A204.1 (cell line): ENCODE measurements at regions not wholly inside any gene's neighbourhood (a gene's known extent, or its start where the extent isn't known, plus 50 kb on each side); places are given as distances from the start of the nearest gene placed in this dataset.
"Not testable (repeated sequence)": the region's sequence is repeated elsewhere in the genome, so short reads cannot be mapped to it uniquely, and the experiment has no call there.

Experiments used
- FAIRE-seq: peaks from 2 replicates; lab custom pipeline; 2012; peaks lifted over from hg19 to GRCh38; lab: Jason Lieb, UNC

DNA sequence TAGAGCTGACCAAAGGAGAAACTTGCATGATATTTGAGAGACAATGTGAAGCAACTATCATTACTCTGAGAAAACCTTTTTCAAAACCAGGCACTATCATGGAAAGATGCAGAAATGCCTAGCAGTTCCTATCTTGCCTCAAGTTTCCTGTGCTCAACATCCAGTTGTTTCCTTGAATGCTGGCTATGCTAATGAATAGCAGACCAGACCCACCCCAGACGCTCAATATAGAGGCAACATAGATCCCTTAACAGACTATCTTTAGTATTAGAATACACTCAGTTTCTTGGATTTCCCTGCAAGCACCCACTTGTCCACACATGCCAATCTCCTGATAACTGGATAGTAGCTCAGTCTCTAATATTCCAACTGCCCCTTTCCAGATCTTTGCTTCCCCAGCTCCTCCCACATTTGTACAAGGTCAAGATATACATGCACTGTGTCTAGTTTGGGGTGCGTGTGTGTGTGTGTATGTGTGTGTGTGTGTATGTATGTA is 93.3 kb upstream of the PCSK5 start:
- no peak for FAIRE-seq

DNA sequence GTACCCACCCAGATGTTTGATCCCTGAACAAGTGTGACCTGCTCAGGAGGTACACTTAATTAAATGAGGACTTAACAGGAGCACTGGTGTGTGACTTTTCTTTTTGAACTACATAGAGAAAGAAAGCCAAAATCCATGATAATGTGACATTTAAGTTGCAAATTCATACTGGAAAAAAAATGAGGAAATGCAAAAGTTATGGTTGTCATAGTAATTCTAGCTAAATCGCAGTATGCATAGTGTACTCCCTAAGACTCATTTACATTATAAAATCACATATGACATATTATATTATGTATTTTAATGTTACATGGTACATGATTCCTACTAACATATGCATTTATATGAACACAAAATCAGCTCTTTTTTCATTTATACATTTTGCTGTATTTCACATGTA is 92.0 kb upstream of the PCSK5 start:
- no peak for FAIRE-seq

DNA sequence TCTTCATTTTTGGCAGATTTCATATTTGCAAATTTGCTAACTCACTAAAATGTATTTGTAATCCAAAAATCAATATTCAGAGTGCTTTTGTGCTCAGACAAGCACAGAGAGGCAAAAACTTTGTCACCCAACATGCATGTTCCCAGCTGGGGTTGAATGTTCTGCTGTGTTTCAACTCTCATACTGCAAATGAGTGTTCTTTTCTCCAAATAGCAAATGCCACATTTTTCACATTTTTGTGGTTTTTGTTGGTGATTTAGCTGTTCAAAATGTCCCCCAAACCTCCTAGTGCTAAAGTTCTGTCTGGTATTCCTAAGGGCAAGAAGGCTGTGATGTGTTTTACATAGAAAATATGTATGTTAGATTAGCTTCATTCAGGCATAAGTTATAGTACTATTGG is 87.3 kb upstream of the PCSK5 start:
- FAIRE-seq = no peak

DNA sequence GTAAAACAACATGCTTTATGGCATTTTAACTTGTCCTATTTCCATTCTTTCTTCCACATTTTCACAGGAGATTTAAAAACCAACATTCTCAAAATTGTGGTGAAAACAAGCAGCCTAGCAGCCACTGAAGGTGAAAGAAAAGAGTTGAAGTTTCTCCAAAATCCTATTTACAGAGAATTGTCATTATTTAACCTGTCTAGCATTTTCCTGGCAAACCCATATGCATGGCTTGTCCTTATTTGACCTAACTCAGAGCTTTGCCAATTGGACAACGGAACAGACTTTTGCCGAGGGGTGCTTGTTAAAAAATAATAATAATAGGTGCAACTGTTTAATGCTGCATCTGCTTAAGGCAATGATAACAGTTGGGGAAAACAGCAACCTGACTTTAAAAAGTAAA is 80.4 kb upstream of the PCSK5 start:
- FAIRE-seq = no peak

DNA sequence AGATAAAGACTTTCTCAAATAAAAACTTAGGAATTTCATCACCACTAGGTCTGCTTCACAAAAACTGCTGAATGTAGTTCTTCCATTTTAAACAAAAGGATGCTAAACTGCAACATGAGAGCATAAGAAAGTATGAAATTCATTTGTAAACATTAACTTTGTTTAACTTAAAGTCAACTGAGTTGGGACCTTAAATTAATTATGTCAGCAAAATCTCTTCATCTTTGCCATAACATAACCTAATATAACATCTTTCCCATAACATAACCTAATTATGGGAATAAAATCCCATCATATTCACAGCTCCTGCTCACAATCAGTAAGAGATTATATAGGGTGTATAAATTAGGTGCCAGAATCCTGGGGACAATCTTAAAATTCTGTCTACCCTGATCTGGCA is 78.8 kb upstream of the PCSK5 start:
- FAIRE-seq = no peak

DNA sequence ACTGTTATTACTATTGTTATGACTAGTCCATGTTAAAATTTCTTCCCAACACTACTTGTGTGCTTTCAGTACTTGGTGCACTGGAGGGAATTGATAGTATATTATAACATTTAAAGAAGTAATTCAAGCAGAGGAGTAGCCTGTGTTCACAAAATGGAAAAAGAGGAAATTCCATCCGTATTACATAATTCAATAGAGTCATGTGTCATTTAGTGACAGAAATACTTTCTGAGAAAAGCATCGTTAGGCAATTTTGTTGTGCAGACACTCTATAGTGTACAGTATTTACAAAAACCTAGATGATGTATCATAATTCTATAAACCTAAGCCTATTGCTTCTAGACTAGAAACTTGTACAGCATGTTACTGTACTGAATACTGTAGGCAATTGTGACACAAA is 78.3 kb upstream of the PCSK5 start:
- FAIRE-seq = no peak

DNA sequence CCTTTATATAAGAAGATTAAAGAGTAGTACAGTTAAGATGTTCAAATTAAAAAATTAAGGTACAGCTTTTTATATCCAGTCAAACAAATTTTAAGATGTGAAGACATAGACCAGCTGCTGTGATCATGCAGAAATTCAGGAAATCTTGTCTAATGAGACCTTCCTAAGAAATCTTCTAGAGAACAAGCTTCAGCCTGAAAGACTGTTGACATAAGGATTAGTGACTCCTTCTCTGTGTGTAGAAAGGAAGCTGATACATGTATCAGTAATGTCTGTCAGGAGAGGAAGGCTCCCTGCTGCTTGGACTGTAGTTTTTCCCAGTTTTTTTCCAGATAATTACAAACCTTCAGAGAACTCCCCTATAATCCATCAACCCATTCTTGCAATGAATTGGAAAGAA is 75.8 kb upstream of the PCSK5 start:
- no peak for FAIRE-seq

DNA sequence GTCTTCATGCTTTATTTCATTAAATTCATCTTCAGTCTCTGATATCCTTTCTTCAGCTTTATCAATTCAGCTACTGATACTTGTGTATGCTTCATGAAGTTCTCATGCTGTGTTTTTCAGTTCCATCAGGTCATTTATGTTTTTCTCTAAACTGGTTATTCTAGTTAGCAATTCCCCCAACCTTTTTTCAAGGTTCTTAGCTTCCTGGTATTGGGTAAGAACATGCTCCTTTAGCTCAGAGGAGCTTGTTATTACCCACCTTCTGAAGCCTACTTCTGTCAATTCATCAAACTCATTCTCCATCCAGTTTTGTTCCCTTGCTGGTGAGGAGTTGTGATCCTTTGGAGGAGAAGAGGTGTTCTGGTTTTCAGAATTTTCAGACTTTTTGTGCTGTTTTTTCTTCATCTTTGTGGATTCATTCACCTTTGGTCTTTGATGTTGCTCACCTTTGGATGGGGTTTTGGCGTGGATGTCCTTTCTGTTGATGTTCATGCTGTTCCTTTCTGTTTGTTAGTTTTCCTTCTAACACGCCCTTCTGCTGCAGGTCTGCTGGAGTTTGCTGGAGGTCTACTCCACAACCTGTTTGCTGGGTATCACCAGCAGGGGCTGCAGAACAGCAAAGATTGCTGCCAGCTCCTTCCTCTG is 69.9 kb upstream of the PCSK5 start:
- not testable (repeated sequence) for FAIRE-seq

DNA sequence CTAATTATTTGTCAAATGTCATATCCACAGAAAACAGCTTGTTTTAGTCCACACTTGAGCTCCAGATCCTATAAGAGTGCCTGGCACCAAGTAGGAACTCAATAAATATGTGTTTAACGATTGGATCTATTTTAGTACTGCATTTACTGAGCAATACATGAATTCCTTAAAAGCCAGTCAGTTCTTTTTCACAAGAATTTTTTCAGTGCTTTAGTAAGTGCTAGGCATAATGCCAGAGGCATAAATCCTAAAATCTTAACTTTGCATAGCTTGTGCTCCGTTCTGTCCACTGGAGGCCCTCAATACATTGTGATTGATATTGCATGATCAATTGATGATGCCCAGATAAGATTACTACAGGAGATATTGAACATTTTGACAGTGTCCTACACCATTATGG is 67.3 kb upstream of the PCSK5 start:
- FAIRE-seq = no peak

DNA sequence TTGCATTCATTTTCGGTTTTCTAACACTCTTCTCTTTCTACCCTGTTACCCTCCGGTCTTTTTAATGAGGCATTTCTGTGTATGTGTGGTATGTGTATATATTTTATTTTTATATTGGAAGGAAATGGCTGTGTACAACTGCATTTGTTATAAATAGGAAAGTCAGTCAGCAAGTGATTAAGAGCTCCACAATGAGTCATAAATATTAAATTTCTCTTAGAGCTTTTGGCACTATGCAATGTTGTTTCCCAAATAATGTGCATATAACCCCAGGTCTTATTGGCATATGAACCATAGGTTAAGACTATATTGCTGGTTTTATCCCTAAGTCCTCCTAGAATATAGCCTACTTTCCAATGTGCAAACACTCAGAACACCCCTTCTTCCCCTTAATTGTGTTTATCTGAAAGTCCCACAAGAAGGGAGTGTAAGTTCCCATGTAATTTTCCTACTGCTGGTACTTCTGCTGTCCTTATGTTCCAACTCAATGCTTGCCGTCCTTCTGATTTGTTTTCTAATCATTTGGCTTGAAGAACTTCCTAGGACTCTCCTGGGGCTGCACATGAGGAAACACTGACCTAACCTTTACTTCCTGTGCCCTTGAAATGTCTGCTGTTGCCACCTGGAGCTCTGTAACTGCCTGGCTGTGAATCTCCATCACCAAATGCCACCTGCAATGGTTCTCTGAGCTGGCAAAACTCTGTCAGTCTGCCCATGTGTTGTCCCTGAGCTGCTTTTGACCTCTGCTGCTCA is 65.5 kb upstream of the PCSK5 start:
- FAIRE-seq = no peak

DNA sequence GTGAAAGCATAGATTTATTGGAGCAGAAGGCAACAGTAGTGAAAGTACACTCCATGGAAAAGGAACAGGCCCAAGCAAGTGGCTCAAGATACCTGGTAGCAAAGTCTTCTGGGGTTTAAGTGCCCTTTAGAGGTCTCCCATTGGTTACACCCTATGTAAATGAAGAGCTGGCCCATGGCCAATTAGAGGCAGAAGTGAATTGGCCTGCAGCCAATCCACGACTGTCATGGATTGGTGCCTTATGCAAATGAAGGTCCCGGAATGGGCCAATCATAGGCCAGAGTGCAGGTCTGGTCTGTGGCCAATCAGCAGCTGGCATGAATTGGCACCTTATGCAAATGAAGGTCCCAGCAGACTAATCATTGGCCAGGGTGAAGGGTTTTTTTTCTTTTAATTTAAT is 64.2 kb upstream of the PCSK5 start:
- FAIRE-seq = no peak

DNA sequence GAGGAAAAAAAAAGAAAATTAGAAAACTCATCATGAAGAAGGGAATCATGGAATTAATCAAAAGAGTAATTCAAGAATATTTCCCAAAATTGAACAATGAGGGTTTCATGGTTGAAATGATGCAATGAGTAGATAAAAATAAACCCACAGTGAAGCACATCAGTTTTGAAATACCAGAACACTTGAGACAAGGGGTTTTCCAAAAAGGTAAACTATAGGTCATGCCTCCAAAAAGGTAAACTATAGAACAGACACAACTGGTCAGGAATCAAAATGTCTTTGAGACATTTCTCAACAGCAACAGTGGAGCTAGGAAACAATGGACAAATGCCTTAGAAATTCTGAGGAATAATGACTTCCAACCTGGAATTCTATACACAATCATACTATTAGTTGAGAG is 60.2 kb upstream of the PCSK5 start:
- no peak for FAIRE-seq

DNA sequence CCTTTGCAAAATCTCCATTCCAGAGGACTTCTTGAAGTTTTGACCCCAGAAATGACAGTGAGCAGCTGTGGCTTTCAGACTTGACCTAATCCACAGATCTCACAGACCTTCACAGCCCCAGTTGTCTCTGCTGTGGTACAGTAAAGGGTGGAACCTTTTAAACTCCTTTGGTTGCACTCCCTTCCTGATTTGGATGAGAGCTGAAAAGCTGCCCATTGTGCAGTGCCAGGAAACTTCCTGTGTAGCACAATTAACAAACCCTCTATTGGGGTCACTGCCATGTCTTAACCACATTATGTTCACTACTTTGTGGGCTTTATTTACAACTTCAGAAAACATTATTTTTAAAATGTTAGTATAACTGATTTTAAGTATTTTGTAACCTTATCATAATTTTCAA is 56.7 kb upstream of the PCSK5 start:
- FAIRE-seq = no peak

DNA sequence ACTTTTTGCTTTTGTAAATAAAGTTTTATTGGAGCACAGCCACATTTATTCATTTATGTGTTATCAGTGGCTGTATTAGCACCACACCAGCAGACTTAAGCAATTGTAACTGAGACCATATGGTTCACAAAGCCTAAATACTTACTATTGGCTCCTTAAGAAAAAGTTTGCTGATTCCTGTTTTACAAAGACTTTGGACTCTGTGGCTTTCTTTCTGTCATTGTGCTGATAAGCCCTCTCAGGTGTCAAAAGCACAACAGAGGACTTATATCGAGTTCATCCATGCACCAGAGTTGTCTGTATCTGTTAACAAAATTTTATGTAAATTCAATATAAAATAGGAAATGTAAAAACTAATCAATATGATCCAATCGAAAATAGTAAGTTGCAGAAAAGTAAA is 55.6 kb upstream of the PCSK5 start:
- FAIRE-seq = no peak
